Stimulated activated CD8-positive, alpha-beta memory T cell treated with anti-CD3 and anti-CD28 coated beads, Interleukin-12 subunit alpha, Interleukin-12 subunit beta, amount 100 ng/mL, for 24 hours (primary cell): ENCODE measurements at regions not wholly inside any gene's neighbourhood (a gene's known extent, or its start where the extent isn't known, plus 50 kb on each side); places are given as distances from the start of the nearest gene placed in this dataset.
"Not testable (repeated sequence)": the region's sequence is repeated elsewhere in the genome, so short reads cannot be mapped to it uniquely, and the experiment has no call there.

Experiments used
- DNase-seq: peaks from one replicate; pipeline ENCODE4 v3.0.0-alpha.2; 2020; ENCODE audit errors: extremely low read depth

GRCh38 chr12:92425165-92425564 lies 277.6 kb upstream of the PLEKHG7 start:
- DNase-seq, result no peak

DNA sequence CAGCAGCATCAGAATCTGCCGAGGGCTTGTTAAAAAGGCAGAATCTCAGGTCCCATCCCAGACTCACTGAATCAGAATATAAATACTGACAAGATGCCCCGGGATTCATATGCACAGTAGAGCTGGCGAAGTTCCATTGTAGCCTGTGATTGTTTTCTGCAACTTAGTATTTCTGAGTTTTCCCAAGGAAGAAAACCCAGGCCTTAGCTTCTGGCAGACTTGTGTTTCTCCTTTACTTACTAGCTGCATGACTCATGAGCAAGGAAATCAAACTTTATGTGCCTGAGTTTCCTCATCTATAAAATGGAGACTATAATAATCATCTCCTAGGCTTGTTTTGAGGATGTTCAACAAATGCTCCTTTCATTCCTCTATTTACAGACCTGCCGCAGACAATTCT lies 278.5 kb upstream of the PLEKHG7 start:
- DNase-seq, result no peak

GRCh38 chr12:92421701-92422100 lies 276.1 kb upstream of the BTG1 start:
- no peak for DNase-seq

GRCh38 chr12:92421042-92421441 lies 275.4 kb upstream of the BTG1 start:
- DNase-seq, result no peak

GRCh38 chr12:92419201-92419600 lies 273.6 kb upstream of the BTG1 start:
- no peak for DNase-seq

GRCh38 chr12:92418381-92418780 lies 272.7 kb upstream of the BTG1 start:
- DNase-seq, result no peak

DNA sequence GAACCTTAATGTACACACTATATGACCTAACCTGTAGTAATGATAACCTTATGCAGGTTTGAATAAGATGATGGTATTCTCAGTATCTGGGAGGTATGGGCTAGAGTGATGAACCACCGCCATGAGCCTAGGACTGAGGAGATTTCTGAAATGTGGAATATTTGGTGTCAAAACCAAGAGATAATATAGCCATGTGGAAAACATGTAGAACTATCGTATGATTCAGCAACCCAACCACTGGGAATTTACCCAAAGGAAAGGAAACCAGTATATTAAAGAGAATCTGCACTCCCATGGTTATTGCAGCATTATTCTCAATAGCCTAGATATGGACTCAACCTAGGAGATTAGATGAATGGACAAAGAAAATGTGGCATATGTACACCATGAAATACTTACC lies 271.7 kb upstream of the BTG1 start:
- no peak for DNase-seq

DNA sequence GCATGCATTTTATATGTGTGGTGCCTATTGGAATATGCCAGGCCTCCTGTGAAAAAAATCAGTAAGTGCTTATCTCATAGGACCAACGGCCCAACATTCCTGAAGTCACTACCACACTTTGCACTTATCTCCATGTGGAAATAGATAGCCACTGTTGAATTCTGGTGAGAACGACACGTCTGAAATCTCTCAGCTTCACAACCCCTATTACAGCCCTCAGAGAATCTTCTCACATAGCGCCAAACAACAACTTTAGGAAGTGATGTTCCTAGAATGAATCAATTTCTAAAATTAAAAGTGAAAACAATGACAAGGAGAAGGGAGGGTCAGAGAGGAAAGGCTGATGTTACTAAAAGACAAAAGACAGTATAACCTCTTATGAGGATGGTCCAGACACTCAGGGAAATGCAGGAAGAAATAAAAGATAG lies 270.8 kb upstream of the BTG1 start:
- DNase-seq, result no peak

DNA sequence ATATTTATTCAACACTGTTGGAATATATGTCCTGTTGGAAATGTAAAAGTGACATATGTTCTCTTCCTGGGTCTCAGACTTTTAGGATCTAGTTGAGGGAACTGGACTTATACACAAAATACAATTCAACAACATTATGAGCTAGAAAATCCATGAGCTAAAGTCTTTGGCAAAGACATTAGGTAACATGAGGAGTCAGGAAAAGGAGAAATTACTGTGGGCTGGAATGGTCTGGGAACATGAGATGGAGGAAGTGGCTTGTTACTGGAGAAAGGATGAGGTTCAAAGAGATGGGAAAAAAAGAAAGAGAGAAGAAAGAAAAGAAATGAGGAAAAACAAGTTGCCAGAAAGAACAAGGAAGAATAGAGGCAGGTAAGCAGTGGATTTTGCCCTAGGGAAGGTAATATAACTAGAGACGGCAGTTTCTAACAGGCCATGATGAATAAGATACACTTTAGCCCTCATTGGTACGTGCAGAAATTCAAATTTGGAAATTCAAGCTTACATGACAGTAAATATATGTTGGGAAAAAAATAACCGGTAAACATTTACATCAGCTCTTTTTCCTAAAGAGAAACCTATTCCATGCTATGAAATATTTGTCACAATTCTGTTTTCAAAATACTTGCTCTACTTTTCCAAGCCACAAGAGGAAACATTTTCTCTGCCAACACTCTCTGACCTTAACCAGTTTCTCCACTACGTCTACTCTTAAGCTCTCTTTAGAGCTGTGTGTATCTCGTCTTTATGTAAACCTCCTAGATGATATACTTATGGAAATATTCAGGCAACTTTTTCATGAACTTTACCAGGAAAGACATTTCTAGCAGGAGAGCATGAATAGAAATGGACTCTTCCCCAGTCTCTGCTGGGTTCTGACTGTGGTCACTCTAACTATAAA lies 268.8 kb upstream of the BTG1 start:
- no peak for DNase-seq

DNA sequence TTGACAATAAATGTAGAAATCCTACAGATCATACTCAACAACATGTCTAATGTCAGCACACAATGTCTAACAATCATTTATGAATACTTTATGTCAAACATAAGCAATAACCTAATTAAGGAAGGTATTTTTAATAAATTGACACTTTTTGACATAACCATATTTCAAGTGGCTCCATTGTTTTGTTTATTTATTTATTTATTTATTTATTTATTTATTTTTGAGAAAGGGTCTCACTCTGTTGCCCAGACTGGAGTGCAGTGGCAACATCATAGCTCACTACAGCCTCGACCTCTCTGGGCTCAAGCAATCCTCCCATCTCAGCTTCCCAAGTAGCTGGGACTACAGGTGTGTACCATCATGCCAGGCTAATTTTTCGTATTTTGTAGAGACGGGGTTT lies 267.6 kb upstream of the BTG1 start:
- DNase-seq, result no peak

GRCh38 chr12:92412856-92413255 lies 267.2 kb upstream of the BTG1 start:
- no peak for DNase-seq

DNA sequence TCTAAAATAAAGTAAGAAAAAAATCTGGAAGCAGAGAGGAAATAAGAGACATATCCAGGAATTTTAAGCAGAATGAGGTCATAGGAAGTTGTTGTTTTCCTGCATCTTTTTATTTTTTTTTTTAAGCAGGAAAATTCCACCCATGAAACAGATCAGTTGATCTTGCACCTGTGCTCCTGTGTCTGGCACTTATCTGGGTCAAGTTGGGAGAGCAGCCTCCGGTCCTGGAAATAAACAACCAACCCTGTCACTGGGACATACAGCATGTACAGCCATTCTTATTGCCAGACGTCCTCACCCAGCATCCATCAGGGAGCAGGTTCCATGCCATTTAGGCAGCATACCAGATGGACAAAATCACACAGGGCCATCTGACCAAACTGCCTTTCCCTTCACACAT lies 266.0 kb upstream of the BTG1 start:
- DNase-seq, result no peak

- DNase-seq, result no peak
Measured at GRCh38 chr12:92408072-92408900, 262.6 kb upstream of the BTG1 start.

DNA sequence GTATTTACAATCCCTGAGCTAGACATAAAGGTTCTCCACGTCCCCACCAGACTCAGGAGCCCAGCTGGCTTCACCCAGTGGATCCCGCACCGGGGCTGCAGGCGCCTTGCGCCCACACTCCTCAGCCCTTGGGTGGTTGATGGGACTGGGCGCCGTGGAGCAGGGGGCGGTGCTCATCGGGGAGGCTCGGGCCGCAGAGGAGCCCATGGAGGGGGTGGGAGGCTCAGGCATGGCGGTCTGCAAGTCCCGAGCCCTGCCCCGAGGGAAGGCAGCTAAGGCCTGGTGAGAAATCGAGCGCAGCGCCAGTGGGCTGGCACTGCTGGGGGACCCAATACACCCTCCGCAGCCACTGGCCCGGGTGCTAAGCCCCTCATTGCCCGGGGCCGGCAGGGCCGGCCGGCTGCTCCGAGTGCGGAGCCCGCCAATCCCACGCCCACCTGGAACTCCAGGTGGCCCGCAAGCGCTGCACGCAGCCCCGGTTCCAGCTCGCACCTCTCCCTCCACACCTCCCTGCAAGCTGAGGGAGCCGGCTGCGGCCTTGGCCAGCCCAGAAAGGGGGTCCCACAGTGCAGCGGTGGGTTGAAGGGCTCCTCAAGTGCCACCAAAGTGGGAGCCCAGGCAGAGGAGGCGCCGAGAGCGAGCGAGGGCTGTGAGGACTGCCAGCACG lies 260.9 kb upstream of the BTG1 start:
- not testable (repeated sequence) for DNase-seq

DNA sequence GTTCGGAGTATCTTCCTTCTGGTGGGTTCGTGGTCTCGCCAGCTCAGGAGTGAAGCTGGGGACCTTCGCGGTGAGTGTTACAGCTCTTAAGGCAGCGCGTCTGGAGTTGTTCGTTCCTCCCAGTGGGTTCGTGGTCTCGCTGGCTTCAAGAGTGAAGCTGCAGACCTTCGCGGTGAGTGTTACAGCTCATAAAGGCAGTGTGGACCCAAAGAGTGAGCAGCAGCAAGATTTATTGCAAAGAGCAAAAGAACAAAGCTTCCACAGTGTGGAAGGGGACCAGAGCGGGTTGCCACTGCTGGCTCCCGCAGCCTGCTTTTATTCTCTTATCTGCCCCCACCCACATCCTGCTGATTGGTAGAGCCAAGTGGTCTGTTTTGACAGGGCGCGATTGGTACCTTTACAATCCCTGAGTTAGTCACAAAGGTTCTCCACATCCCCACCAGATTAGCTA lies 260.2 kb upstream of the BTG1 start:
- not testable (repeated sequence) for DNase-seq

DNA sequence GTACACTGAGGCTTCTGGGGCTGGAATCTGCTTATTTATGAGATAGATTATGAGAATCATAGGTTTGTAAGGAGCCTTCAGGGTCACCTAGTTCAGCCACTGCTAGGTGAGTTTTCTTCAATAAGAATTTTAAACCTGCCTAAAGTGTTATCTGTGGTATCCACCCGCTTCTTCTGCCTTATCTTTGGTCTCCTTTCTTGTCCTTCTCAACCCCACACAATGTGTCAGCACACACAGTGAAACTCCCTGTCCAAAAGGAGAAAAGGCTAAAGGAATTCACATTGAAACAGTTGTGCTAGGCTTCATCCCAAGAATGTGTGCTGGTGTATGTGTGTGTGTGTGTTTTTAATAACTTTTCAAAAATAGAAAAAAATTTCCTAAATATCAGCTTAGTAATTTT lies 259.3 kb upstream of the BTG1 start:
- DNase-seq, result no peak

DNA sequence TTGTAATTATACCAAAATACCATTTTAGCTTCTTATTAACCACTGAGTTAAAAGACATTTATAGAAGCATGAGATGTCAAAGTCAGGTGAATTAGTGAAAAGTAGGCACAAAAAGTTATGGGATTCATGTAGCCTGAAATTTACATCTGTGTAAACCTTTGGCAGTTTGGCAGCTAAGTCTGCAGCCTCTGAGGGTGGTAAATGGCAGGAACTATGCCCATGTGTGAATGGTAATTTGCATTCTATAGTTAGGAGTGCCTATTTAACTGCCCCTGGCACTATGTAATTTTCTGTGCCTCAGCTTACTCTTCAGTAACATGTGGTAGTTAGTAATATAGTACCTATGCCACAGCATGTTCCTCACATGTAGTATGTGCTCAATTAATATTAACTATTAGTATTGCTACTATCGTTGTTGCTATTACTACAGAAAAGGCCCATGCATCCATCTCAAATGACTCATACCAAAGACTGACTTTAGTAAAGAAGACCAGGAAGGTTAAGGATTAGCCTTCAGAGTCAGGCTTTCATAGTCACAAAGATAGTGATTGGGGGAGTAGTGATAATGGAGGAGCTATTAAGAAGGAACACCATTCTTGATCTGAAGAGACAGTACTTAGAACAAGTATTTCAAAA lies 258.7 kb upstream of the BTG1 start:
- no peak for DNase-seq

DNA sequence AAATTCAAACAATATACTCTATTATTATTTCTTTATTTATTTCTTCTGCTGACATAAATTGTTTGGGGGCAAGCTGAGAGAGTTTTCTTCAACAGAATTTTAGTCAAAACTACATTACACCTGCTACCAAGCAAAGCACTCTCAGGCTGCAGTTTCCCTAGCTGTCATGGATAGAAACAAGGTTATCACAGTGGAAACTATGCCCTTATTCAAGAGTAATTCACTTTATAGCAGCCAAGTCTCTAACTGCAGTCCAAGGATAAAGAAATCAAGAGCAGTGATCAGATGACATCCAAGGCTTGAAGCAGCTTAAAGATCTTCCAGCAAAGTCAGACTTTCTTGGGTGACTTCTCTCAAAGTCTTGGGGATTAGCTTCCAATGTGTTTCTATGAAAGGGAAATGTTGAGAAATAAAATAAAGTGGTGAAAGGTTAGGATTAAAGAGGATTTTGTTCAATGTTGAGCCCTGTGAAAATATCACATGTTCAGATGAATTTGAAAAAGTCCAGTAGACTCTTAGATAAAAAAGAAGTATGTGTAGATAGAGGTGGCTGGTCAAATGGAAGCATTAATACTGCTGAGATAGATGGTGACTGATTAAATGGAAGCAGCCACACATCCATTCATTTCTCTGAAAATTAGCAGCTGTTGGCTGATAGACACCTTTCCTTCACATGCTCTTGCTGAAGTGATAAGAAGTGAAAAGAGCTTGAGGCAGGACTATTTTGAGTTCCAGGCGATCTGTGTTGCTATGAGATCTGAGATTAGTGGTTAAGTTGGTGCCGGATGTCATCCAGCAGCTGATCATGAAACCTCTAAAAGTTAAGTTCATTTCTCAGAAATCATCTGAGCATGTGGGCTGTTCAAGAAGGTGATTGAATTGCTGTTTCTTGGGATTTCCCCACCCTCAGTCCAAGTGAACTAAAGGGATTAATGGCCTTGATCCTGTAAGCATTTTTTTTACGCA lies 257.8 kb upstream of the BTG1 start:
- no peak for DNase-seq

DNA sequence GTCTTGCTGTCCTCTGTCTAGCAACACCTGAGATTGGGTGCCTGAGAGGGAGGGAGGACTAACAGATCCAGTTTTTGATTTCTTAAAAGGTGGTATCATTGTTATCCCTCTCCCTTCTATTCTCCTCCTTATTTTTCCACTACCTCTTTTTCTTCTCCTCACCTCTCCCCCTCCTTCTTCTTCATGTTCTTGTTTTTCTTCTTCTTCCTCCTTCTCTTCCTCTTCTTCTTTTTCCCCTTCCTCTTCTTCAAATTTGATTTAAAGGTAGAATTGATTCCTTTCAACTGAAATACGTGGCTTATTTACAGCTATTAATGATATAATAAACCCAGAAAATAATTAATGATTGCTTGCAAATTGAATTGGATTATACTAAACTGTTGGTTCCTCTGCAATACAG lies 256.8 kb upstream of the BTG1 start:
- no peak for DNase-seq

GRCh38 chr12:92400006-92400405 lies 254.4 kb upstream of the BTG1 start:
- no peak for DNase-seq
